ENCODE measurements at regions not wholly inside any gene's neighbourhood (a gene's known extent, or its start where the extent isn't known, plus 50 kb on each side); places are given as distances from the start of the nearest gene placed in this dataset.
A peak's percentile ranks its signal among the peaks of the same experiment; 100 is the strongest.

DNA sequence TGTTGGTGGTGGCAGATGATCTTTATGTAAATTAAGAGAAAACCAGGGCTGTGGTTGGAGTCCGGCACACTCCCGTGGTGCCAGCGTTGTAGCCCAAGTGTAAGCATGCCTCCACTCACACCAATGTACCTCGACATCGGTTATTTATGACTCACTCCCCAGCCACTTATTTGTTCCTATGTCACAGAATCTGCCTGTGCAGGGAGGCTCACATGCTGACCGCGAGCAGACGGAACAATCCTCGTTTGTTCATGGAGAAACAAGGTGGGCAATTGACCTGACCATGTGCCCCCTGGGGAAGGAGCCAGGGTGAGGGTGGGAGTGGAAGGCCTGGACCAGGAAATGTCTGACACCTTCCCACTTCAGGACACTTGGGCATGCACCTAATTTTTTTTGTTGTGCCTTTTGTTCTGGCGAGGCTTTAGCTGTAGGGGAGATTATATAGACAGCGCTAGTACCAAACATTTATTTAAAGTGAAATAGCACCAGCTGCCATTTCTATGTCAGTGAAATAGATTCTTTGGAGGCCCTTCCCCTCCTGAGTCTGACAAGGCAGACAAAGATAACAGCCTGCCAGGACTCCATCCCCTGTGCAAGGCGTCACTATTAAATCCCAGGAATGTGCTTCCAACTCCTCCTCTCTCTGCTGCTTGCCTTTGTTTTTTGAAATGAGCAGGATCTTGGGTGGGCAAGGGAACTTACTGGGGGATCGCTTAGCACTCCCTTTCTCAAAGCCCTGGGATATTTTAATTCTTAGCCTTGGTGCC is 394.2 kb downstream of the FGF9 start:
- no peak overlapping the region for H3K4me2 ChIP-seq (ENCODE audit: insufficient read depth in 1 of 2, low read depth in 2 of 2, low read length in 2 of 2)
- TF ChIP-seq, protein P1, sequence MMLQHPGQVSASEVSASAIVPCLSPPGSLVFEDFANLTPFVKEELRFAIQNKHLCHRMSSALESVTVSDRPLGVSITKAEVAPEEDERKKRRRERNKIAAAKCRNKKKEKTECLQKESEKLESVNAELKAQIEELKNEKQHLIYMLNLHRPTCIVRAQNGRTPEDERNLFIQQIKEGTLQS (IDR thresholded peaks at IDR 0.05; ENCODE audit: insufficient read depth, low read depth, low read length) = no peak
- TF ChIP-seq TEAD4 (IDR thresholded peaks at IDR 0.05; ENCODE audit: low read depth, low read length) = 0 out of 2 replicates have a peak, but pooled peaks have one; percentile 14

More for the DNA sequence above, 394.2 kb downstream of the FGF9 start:
- H3K9me3 ChIP-seq (ENCODE audit: insufficient read depth in 2 of 2, low read depth in 1 of 2, low read length in 1 of 2) = no peaks in the 10 kb centered on the region
- H4K5ac ChIP-seq (ENCODE audit: insufficient read length, low read depth, low read length) = no peak overlapping the region
- H3K4me3 ChIP-seq (ENCODE audit: extremely low read depth in 1 of 4, insufficient read depth in 2 of 4, low read depth in 3 of 4, low read length in 4 of 4) = no peak overlapping the region
- no peak for DNase-seq (ENCODE audit: low read depth in 1 of 2, low spot score in 2 of 2)
- no peak overlapping the region for H3K23ac ChIP-seq (ENCODE audit: insufficient read length)
- H3K56ac ChIP-seq (replicated peaks; ENCODE audit: insufficient read length, low read depth, low read length) = no peak overlapping the region
- H3K27ac ChIP-seq (ENCODE audit: low read depth, low read length) = no peak overlapping the region
- H2AK5ac ChIP-seq (ENCODE audit: low read depth, low read length) = peak overlapping the region; percentile 70; the same call in 1 of the 2 replicates
- no peaks in the 10 kb centered on the region for H3K36me3 ChIP-seq (ENCODE audit: control insufficient read depth in 2 of 4, insufficient read depth in 4 of 4, low read length in 3 of 4)
- FAIRE-seq = peak; percentile 24
- 0 out of 2 replicates have a peak overlapping the region, but pooled peaks have one; percentile 55 for H2BK5ac ChIP-seq (ENCODE audit: low read depth, low read length)
- H4K20me1 ChIP-seq (replicated peaks in 1 of 2; ENCODE audit: control insufficient read depth in 1 of 2, insufficient read depth in 2 of 2, low read length in 2 of 2) = peaks cover 0 to 1% of the 10 kb centered on the region in 2 experiments
- H3K4ac ChIP-seq (replicated peaks; ENCODE audit: insufficient read length, low read depth, low read length) = no peak overlapping the region
- no peak overlapping the region for H2BK12ac ChIP-seq (ENCODE audit: low read depth, low read length)
- H3K27me3 ChIP-seq (replicated peaks in 1 of 4; ENCODE audit: control insufficient read depth in 3 of 4, extremely low read depth in 1 of 4, insufficient read depth in 3 of 4, low read length in 3 of 4) = no peaks in the 10 kb centered on the region
- H2BK15ac ChIP-seq (ENCODE audit: low read length) = no peak overlapping the region
- peaks cover 0 to 9% (median 8%) of the 10 kb centered on the region in 4 experiments; a peak in 6 of 7 replicates for H3K4me1 ChIP-seq (replicated peaks in 1 of 4; ENCODE audit: control insufficient read depth in 3 of 4, insufficient read depth in 4 of 4, low read length in 3 of 4)
- H2BK20ac ChIP-seq (ENCODE audit: low read length) = no peak overlapping the region
- ChIA-PET CTCF (ENCODE audit: partially characterized antibody) (interaction anchor here (1.0 kb wide), 1 partner anchor 288 kb away, joined by 3 read pairs; no protein-coding TSS in a partner anchor), POLR2A (ENCODE audit: partially characterized antibody) (interaction anchor here (0.9 kb wide), 1 partner anchor 24 kb away, joined by 3 read pairs; no protein-coding TSS in a partner anchor)
- H2AFZ ChIP-seq (ENCODE audit: low read length) = no peak overlapping the region
- H3K23me2 ChIP-seq (ENCODE audit: low read depth, low read length) = no peaks in the 10 kb centered on the region
- no peak overlapping the region for H2BK120ac ChIP-seq (replicated peaks; ENCODE audit: low read depth, low read length)
- no peaks in the 10 kb centered on the region for H3K79me2 ChIP-seq (ENCODE audit: control insufficient read depth in 1 of 2, insufficient read depth in 2 of 2, low read length in 2 of 2)
- H4K91ac ChIP-seq (replicated peaks; ENCODE audit: insufficient read length, low read length) = no peak overlapping the region
- no peak overlapping the region for H4K8ac ChIP-seq (ENCODE audit: extremely low read depth, insufficient read depth, low read length)
- H3K79me1 ChIP-seq (ENCODE audit: low read depth, low read length) = no peaks in the 10 kb centered on the region
- no peak overlapping the region for H3K14ac ChIP-seq (ENCODE audit: insufficient read length)
- H3K18ac ChIP-seq (ENCODE audit: extremely low read depth, low read length) = no peak overlapping the region
- H3K9ac ChIP-seq (replicated peaks in 1 of 4; ENCODE audit: extremely low read depth in 1 of 4, low read depth in 3 of 4, low read length in 3 of 4) = no peak overlapping the region
- WGBS, 2 experiments (ENCODE audit: extremely low coverage in 1 of 2, insufficient coverage in 1 of 2, insufficient read length in 1 of 2, insufficient replicate concordance in 2 of 2, low coverage in 1 of 2, low lambda C conversion rate in 2 of 2, missing lambda C conversion rate in 1 of 2) = 83% methylated on average over 13 of the region's 13 CpGs; no CpG with 5 or more reads in 1 of the 2 experiments
